ENCODE measurements at regions not wholly inside any gene's neighbourhood (a gene's known extent, or its start where the extent isn't known, plus 50 kb on each side); places are given as distances from the start of the nearest gene placed in this dataset.
"Not testable (repeated sequence)": the region's sequence is repeated elsewhere in the genome, so short reads cannot be mapped to it uniquely, and the experiment has no call there.

- DNase-seq (ENCODE audit: low spot score): no peak
Measured at GRCh38 chr3:5035113-5035512, 55.9 kb downstream of the BHLHE40 start.

- no peak for DNase-seq (ENCODE audit: low spot score)
Measured at GRCh38 chr3:5035692-5036391, 56.6 kb downstream of the BHLHE40 start.

- no peak for DNase-seq (ENCODE audit: low spot score)
Measured at GRCh38 chr3:5036392-5036766, 57.1 kb downstream of the BHLHE40 start.

- DNase-seq (ENCODE audit: low spot score): no peak
Measured at GRCh38 chr3:5036858-5037257, 57.6 kb downstream of the BHLHE40 start.

GRCh38 chr3:5039585-5039984, 60.3 kb downstream of the BHLHE40 start:
- DNase-seq (ENCODE audit: low spot score): no peak

GRCh38 chr3:5041315-5041714, 62.1 kb downstream of the BHLHE40 start:
- no peak for DNase-seq (ENCODE audit: low spot score)

- no peak for DNase-seq (ENCODE audit: low spot score)
Measured at GRCh38 chr3:5045961-5046360, 66.7 kb downstream of the BHLHE40 start.

- no peak for DNase-seq (ENCODE audit: low spot score)
Measured at GRCh38 chr3:5047764-5048419, 68.7 kb downstream of the BHLHE40 start.

- DNase-seq (ENCODE audit: low spot score): no peak
Measured at GRCh38 chr3:5051772-5052171, 70.3 kb upstream of the ARL8B start.

- no peak for DNase-seq (ENCODE audit: low spot score)
Measured at GRCh38 chr3:5052247-5052646, 69.8 kb upstream of the ARL8B start.

GRCh38 chr3:5053021-5053831, 68.9 kb upstream of the ARL8B start:
- no peak for DNase-seq (ENCODE audit: low spot score)

GRCh38 chr3:5054098-5054497, 68.0 kb upstream of the ARL8B start:
- DNase-seq (ENCODE audit: low spot score): no peak

- not testable (repeated sequence) for DNase-seq (ENCODE audit: low spot score)
Measured at GRCh38 chr3:5054579-5054978, 67.5 kb upstream of the ARL8B start.

GRCh38 chr3:5055357-5056110, 66.6 kb upstream of the ARL8B start:
- DNase-seq (ENCODE audit: low spot score): no peak

- no peak for DNase-seq (ENCODE audit: low spot score)
Measured at GRCh38 chr3:5056111-5056391, 66.0 kb upstream of the ARL8B start.

- DNase-seq (ENCODE audit: low spot score): no peak
Measured at GRCh38 chr3:5057272-5057671, 64.8 kb upstream of the ARL8B start.

GRCh38 chr3:5057857-5058324, 64.2 kb upstream of the ARL8B start:
- DNase-seq (ENCODE audit: low spot score): peak; percentile 69

- no peak for DNase-seq (ENCODE audit: low spot score)
Measured at GRCh38 chr3:5058471-5058951, 63.6 kb upstream of the ARL8B start.

- DNase-seq (ENCODE audit: low spot score): no peak
Measured at GRCh38 chr3:5059782-5060181, 62.3 kb upstream of the ARL8B start.

GRCh38 chr3:5061218-5061569, 60.9 kb upstream of the ARL8B start:
- DNase-seq (ENCODE audit: low spot score): no peak

GRCh38 chr3:5063724-5064123, 58.4 kb upstream of the ARL8B start:
- DNase-seq (ENCODE audit: low spot score): no peak

GRCh38 chr3:5068531-5069050, 53.5 kb upstream of the ARL8B start:
- no peak for DNase-seq (ENCODE audit: low spot score)

All from hematopoietic multipotent progenitor cell treated with erythropoietin and hydrocortisone succinate and interleukin-3 and kit ligand, for 15 days (in vitro differentiated cells).